HG02571 (cell line): ENCODE measurements at regions not wholly inside any gene's neighbourhood (a gene's known extent, or its start where the extent isn't known, plus 50 kb on each side); places are given as distances from the start of the nearest gene placed in this dataset.

Experiments used
- ATAC-seq: cut with Tn5 transposase; IDR thresholded peaks from one replicate; pipeline ENCODE4 v1.9.1; 2021; ENCODE audit warnings: mild to moderate bottlenecking, moderate library complexity; ENCODE audit not compliant: unreplicated experiment

DNA sequence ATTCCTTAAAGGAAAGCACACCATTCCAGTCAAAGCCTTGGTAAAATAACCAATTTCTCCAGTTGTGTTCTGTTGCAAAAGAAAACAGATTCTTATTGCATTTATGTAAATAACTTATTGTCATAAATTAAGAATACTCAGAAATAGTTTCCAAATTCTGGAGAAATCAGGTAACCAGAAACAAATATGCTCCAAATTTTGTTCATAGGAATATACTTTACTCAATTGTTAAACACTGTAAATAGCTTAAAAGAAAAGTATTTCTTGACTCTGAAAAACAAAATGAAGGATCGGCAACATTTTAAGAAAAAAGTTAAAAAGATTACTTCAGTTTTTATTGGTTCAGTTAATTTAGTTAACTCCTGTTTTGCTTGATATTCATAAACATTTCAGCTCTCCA is 67.1 kb upstream of the PIK3CG start:
- no peak for ATAC-seq

DNA sequence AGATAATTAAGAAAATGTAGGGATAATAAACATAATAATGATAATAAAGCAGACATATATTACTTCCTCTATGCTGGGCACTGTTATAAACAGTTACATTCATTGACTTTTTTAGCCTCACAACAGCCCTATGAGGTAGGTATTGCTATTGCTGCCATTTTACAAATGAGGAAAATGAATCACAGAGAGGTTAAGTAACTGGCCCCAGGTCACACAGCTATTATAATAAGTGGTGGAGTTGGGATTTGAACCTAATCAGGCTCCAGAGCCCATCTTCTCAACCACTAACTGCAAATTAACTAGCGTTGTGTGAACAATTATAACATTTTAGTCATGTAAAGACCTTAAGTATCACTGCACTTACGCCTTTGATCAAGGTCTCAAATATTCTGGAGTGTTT is 62.5 kb upstream of the PIK3CG start:
- no peak for ATAC-seq

DNA sequence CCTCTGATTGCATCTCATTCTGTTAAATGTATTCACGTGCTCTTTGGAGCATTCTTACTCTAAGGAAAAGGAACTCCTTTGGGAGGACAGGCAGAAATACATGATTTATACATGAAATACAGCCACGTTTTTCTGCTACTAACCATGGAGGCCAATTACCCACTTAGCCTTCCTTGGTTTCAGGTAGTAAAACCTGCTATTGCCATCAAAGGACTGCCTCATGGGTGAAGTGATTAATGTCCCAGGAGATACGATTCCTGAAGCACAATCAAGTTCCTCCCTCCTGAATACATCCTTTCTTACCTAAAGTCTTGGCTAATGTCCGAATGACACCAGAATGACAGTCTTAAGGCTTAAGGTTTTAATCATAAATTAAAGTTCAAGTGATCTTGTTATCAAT is 58.5 kb upstream of the PIK3CG start:
- no peak for ATAC-seq

DNA sequence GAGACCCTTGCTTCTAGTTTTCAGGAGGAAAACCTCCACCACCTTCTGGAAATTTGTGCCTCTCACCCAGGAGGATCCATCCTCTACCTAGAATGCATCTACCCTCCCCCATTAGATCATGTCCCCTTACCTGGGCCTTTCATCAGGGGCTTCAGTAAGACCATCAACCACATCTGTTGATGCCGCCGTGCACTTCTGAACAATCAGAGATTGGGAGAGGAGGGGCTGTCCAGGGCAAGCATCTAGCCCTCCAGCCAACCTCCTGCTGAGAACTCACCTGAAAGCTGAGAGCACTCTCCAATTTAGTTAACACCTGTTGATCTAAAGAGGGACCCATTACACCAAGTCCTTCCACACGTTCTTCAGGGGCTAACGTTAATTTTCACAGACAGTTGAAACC is 57.6 kb upstream of the PIK3CG start:
- no peak for ATAC-seq

DNA sequence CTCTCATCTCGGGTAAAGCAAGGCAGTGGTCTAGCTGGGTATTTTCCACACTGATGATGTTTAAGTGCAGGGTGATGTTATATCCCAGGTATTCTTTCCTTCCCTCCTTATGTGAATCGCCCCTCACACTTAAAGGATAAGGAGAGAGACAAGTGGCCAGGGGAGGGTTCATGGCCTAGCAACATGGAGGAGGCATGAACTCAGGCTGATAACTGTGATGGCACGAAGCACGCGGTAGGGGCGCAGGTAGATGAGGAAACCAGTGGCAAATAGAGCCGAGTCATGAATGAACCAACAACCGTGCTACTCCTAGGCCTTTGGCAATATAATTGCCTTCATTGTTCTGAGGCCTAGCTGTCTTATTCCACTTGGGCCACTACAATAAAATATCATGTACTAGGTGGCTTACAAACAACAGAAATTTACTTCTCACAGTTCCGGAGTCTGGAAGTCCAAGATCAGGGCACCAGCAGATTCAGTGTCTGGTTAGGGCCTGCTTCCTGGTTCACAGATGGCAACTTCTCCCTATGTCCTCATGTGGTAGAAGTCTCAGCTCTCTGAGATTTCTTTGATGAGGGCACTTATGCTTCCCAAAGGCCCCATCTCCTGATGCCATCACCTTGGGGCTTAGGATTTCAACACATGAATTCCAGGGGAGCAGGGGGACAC is 56.0 kb upstream of the PIK3CG start:
- ATAC-seq: no peak

DNA sequence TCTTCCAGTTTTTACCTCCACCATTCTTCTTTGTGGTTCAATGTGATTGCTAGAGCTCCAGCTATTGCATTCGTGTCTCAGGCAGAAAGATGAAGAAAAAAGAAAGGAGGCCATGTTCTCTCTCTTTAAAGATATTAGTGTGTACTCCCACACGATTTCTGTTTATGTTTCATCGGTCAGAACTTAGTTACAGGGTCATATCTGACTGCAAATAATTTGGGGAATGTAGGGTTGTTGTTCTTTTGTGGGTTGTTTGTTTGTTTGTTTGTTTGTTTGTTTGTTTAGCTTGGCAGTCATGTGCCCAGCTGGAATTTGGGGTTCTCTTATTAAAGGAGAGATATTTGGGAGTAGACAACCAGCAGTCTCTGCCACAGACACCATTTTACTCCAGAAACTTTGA is 53.6 kb upstream of the PIK3CG start:
- no peak for ATAC-seq

DNA sequence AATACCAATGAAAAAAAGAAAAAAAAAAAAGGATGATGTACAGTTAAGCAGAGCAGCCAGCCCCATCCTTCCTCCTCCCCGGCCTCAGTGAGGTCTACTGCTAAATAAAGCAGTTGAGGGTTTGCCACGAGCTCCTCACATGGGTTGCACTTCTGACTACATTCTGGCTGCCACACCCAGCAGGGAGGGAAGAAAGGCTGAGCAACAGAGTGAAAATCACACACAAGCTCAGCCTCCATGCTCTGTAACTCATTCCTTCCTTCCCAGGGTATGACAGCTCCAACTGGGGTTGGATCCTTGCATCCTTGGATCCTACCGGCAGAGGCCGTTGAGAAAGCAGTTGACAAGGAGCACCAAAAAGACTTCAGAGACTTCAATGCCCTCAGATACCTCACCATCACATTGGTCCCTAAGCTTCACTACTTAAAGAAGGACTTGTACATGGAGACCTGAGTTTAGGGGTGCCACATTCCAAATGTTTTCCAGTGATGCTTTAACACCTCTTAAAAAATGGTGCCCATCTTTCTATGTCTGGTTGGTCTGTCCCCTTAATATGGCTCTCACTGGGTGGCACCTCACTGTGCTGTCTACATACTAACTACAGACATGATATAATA is 52.9 kb upstream of the PIK3CG start:
- ATAC-seq: no peak

DNA sequence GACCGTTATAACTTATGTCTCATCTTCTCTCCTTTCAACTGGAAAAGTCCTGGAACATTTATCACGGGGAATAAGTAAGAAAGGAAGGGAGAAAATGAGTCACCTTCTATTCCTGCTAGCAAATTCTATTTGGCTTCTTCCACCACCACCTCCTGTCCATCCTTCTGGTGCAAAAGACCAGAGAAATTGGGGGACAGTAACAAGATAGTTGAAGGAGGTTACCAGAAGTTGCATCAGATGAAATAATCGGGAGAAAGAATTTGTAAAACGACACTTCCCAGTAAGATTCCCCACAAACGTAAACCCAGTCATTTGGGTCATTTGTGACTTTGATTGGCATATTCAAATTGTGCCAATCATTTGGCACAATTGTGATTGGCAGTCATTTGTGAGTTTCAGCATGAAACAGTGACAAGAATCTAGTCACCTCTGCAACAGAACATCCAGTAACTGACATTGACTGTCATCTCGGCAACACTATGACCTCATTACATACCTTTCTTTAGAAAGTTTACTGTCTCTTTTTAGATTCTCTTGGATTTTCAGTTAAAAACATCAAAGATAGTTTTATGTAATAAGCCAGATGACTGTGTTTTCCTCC is 51.3 kb upstream of the PIK3CG start:
- ATAC-seq: no peak

DNA sequence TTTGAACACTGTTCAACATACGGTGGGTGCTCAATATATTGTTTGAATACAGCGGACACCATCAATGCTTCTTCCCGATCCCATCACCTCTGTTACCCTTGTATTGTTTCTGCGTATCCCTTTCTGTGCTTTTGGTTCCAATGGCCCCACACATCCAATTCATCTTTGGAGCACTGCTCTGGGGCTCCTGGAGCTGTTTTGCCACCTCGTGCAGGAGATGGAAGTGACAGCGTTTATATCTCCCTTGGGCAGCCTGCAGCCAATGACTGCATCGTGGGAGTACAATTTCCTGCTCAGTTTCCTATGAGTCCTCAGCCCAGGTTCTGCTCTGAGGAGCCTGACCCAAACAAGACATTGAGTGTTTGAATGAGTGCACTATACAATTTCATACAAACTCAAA is 50.2 kb upstream of the PIK3CG start:
- no peak for ATAC-seq
